ENCODE measurements at regions not wholly inside any gene's neighbourhood (a gene's known extent, or its start where the extent isn't known, plus 50 kb on each side); places are given as distances from the start of the nearest gene placed in this dataset.

GRCh38 chr12:107845980-107846659 is 71.6 kb downstream of the ASCL4 start:
- Histone ChIP-seq H3K27me3 (ENCODE audit: control insufficient read depth in 4 of 4, insufficient read depth in 4 of 4, low read length in 3 of 4) (peaks cover 0 to 11% (median 4%) of the 10 kb centered on the region in 4 donors), H3K4me3 (ENCODE audit: low read depth in 1 of 3, low read length in 3 of 3) (no peak overlapping the region)

GRCh38 chr12:107847430-107847829 is 72.9 kb downstream of the ASCL4 start:
- H3K27ac ChIP-seq (ENCODE audit: low read depth in 1 of 2, low read length in 2 of 2) = no peak overlapping the region
- H3K9ac ChIP-seq (ENCODE audit: low read depth in 1 of 2, low read length in 2 of 2) = no peak overlapping the region
- TF ChIP-seq RXRA (IDR thresholded peaks at IDR 0.05) (no peak), GABPA (IDR thresholded peaks at IDR 0.05 in 1 of 2, conservative IDR thresholded peaks at IDR 0.05 in 1 of 2) (no peak), MAX (IDR thresholded peaks at IDR 0.05) (no peak), CTCF (IDR thresholded peaks at IDR 0.05; ENCODE audit: low read depth, low read length, missing input control) (no peak), ATF3 (IDR thresholded peaks at IDR 0.05) (no peak), ZBTB33 (IDR thresholded peaks at IDR 0.05) (no peak), JUND (IDR thresholded peaks at IDR 0.05) (no peak)

More at GRCh38 chr12:107845980-107846659, 71.6 kb downstream of the ASCL4 start:
- no peak for DNase-seq (ENCODE audit: low spot score)
- Histone ChIP-seq H3K36me3 (ENCODE audit: control insufficient read depth in 4 of 4, insufficient read depth in 3 of 4, low read depth in 1 of 4, low read length in 3 of 4) (no peaks in the 10 kb centered on the region), H3K4me1 (ENCODE audit: control insufficient read depth in 4 of 4, insufficient read depth in 4 of 4, low read length in 3 of 4) (peaks cover 4 to 16% (median 11%) of the 10 kb centered on the region in 4 donors), H3K9ac (ENCODE audit: low read depth in 1 of 2, low read length in 2 of 2) (no peak overlapping the region), H3K27ac (ENCODE audit: low read depth in 1 of 2, low read length in 2 of 2) (no peak overlapping the region), H3K9me3 (ENCODE audit: control insufficient read depth in 4 of 4, low read length in 3 of 4) (no peaks in the 10 kb centered on the region)
- no peak for TF ChIP-seq ATF3 (IDR thresholded peaks at IDR 0.05)
- no peak for TF ChIP-seq HNF4G (IDR thresholded peaks at IDR 0.05)
- no peak for TF ChIP-seq TAF1 (conservative IDR thresholded peaks at IDR 0.05)
- no peak for TF ChIP-seq EGR1 (IDR thresholded peaks at IDR 0.05; ENCODE audit: low read depth in 2 of 2)
- no peak for TF ChIP-seq REST (IDR thresholded peaks at IDR 0.05)
- no peak for TF ChIP-seq NR2F2 (IDR thresholded peaks at IDR 0.05)
- no peak for TF ChIP-seq HNF4A (conservative IDR thresholded peaks at IDR 0.05)
- TF ChIP-seq YY1 (IDR thresholded peaks at IDR 0.05) = no peak
- TF ChIP-seq ZBTB33 (IDR thresholded peaks at IDR 0.05) = no peak
- no peak for TF ChIP-seq FOXA2 (IDR thresholded peaks at IDR 0.05)
- no peak for TF ChIP-seq SP1 (IDR thresholded peaks at IDR 0.05)
- no peak for TF ChIP-seq GABPA (IDR thresholded peaks at IDR 0.05 in 1 of 2, conservative IDR thresholded peaks at IDR 0.05 in 1 of 2)
- TF ChIP-seq RXRA (IDR thresholded peaks at IDR 0.05) = no peak
- TF ChIP-seq JUND (IDR thresholded peaks at IDR 0.05) = no peak
- 51% methylated on average over 17 of the region's 17 CpGs for WGBS

More at GRCh38 chr12:107847430-107847829, 72.9 kb downstream of the ASCL4 start:
- H3K4me1 ChIP-seq (ENCODE audit: control insufficient read depth in 4 of 4, insufficient read depth in 4 of 4, low read length in 3 of 4) = peaks cover 4 to 16% (median 11%) of the 10 kb centered on the region in 4 donors
- no peaks in the 10 kb centered on the region for H3K36me3 ChIP-seq (ENCODE audit: control insufficient read depth in 4 of 4, insufficient read depth in 3 of 4, low read depth in 1 of 4, low read length in 3 of 4)
- H3K9me3 ChIP-seq (ENCODE audit: control insufficient read depth in 4 of 4, low read length in 3 of 4) = no peaks in the 10 kb centered on the region
- peaks cover 0 to 6% (median 4%) of the 10 kb centered on the region in 4 donors for H3K27me3 ChIP-seq (ENCODE audit: control insufficient read depth in 4 of 4, insufficient read depth in 4 of 4, low read length in 3 of 4)
- DNase-seq (ENCODE audit: low spot score) = no peak
- 65% methylated on average over 1 of the region's 1 CpG for WGBS
- H3K4me3 ChIP-seq (ENCODE audit: low read depth in 1 of 3, low read length in 3 of 3) = no peak overlapping the region
